MM.1S (cell line): ENCODE measurements at regions not wholly inside any gene's neighbourhood (a gene's known extent, or its start where the extent isn't known, plus 50 kb on each side); places are given as distances from the start of the nearest gene placed in this dataset.

ENCODE experiments used
- CTCF ChIP-seq: fragments of 300-600 bp; sonication (generic); IDR thresholded peaks from 2 replicates; pipeline ENCODE4 v1.5.1; 2016; ENCODE audit warnings: antibody characterized with exemption, low read length, mixed read lengths
- EZH2 ChIP-seq: fragments of 300-600 bp; sonication (generic); optimal IDR thresholded peaks from 2 replicates; pipeline ENCODE3; 2017; ENCODE audit warnings: low read depth, mild to moderate bottlenecking, antibody characterized with exemption, low read length, mixed read lengths
- EZH2phosphoT487 ChIP-seq: fragments of 300-600 bp; sonication (generic); IDR thresholded peaks from 2 replicates; pipeline ENCODE4 v1.6.1; 2018; ENCODE audit warnings: antibody characterized with exemption, low read length

- no peak for TF ChIP-seq CTCF
- no peak for TF ChIP-seq EZH2phosphoT487
- no peak for TF ChIP-seq EZH2
These were observed 59.2 kb downstream of the NPY1R start for GRCh38 chr4:163273203-163273602.
